H9 (cell line): ENCODE measurements at regions not wholly inside any gene's neighbourhood (a gene's known extent, or its start where the extent isn't known, plus 50 kb on each side); places are given as distances from the start of the nearest gene placed in this dataset.

Experiments used
- DNase-seq: peaks from one replicate; pipeline ENCODE4 v3.0.0-alpha.2; 2017
- H2AFZ ChIP-seq: one replicate; pipeline ENCODE4 v1.6.1; 2013; ENCODE audit warnings: mild to moderate bottlenecking, low read length, control low read depth, moderate library complexity
- H2AK5ac ChIP-seq: 2 replicates; pipeline ENCODE4 v1.6.1; 2013; ENCODE audit warnings: low read length, control low read depth, mixed read lengths; ENCODE audit not compliant: insufficient read length
- H2BK120ac ChIP-seq: one replicate; pipeline ENCODE4 v1.6.1; 2013; ENCODE audit warnings: low read depth, mild to moderate bottlenecking, low read length, control low read depth, inconsistent platforms; ENCODE audit not compliant: poor library complexity, severe bottlenecking
- H2BK12ac ChIP-seq: 2 replicates; pipeline ENCODE4 v1.6.1; 2013; ENCODE audit warnings: low read length, control low read depth, mixed read lengths, low read depth; ENCODE audit not compliant: insufficient read length
- H2BK15ac ChIP-seq: 2 replicates; pipeline ENCODE4 v1.6.1; 2013; ENCODE audit warnings: low read depth, low read length, control low read depth
- H2BK20ac ChIP-seq: one replicate; pipeline ENCODE4 v1.6.1; 2013; ENCODE audit warnings: low read depth, mild to moderate bottlenecking, low read length, control low read depth, inconsistent platforms; ENCODE audit not compliant: poor library complexity, severe bottlenecking
- H2BK5ac ChIP-seq: 2 replicates; pipeline ENCODE4 v1.6.1; 2013; ENCODE audit warnings: low read length, control low read depth, mixed read lengths; ENCODE audit not compliant: insufficient read length
- H3K14ac ChIP-seq: 2 replicates; pipeline ENCODE4 v1.6.1; 2013; ENCODE audit warnings: low read length, control low read depth; ENCODE audit not compliant: insufficient read depth
- H3K18ac ChIP-seq: 2 replicates; pipeline ENCODE4 v1.6.1; 2013; ENCODE audit warnings: low read depth, mild to moderate bottlenecking, mixed read lengths, low read length, control low read depth; ENCODE audit not compliant: insufficient read length
- H3K23ac ChIP-seq: 2 replicates; pipeline ENCODE4 v1.6.1; 2013; ENCODE audit warnings: low read length, control low read depth, mixed read lengths, low read depth; ENCODE audit not compliant: insufficient read length
- H3K23me2 ChIP-seq: 2 replicates; pipeline ENCODE4 v1.6.1; 2013; ENCODE audit warnings: low read depth, mild to moderate bottlenecking, mixed read lengths, low read length, control low read depth; ENCODE audit not compliant: insufficient read length, poor library complexity, severe bottlenecking
- H3K27ac ChIP-seq: 2 replicates; pipeline ENCODE4 v1.5.1; 2013; ENCODE audit warnings: low read length, control low read depth, mixed read lengths, low read depth; ENCODE audit not compliant: insufficient read length
- H3K27me3 ChIP-seq: 2 replicates; pipeline ENCODE4 v1.6.1; 2013; ENCODE audit warnings: low read length, control low read depth, inconsistent platforms; ENCODE audit not compliant: insufficient read depth
- H3K4ac ChIP-seq: 2 replicates; pipeline ENCODE4 v1.6.1; 2013; ENCODE audit warnings: low read depth, mild to moderate bottlenecking, control low read depth, inconsistent platforms, low read length, moderate library complexity
- H3K4me1 ChIP-seq: 2 replicates; pipeline ENCODE4 v1.6.1; 2013; ENCODE audit warnings: low read length, control low read depth, inconsistent platforms; ENCODE audit not compliant: insufficient read depth
- H3K4me2 ChIP-seq: 2 replicates; pipeline ENCODE4 v1.6.1; 2013; ENCODE audit warnings: low read length, control low read depth, mixed read lengths; ENCODE audit not compliant: insufficient read length, insufficient read depth
- H3K56ac ChIP-seq: 2 replicates; pipeline ENCODE4 v1.6.1; 2013; ENCODE audit warnings: low read depth, mild to moderate bottlenecking, mixed read lengths, low read length, control low read depth; ENCODE audit not compliant: insufficient read length
- H3K79me1 ChIP-seq: 2 replicates; pipeline ENCODE4 v1.6.1; 2013; ENCODE audit warnings: low read depth, mild to moderate bottlenecking, moderate library complexity, low read length, control low read depth, inconsistent platforms; ENCODE audit not compliant: insufficient read depth, poor library complexity, severe bottlenecking
- H3K79me2 ChIP-seq: 2 replicates; pipeline ENCODE4 v1.6.1; 2013; ENCODE audit warnings: low read length, control low read depth, inconsistent platforms; ENCODE audit not compliant: insufficient read depth
- H3K9ac ChIP-seq: 2 replicates; pipeline ENCODE4 v1.6.1; 2013; ENCODE audit warnings: low read length, control low read depth, mixed read lengths; ENCODE audit not compliant: insufficient read length; ENCODE audit errors: extremely low read depth
- H3K9me3 ChIP-seq: one replicate; pipeline ENCODE4 v1.6.1; 2013; ENCODE audit warnings: low read depth, low read length, inconsistent platforms; ENCODE audit not compliant: control insufficient read depth
- H3T11ph ChIP-seq: one replicate; pipeline ENCODE4 v1.6.1; 2013; ENCODE audit warnings: mild to moderate bottlenecking, low read length, control low read depth, inconsistent platforms
- H4K20me1 ChIP-seq: one replicate; pipeline ENCODE4 v1.6.1; 2013; ENCODE audit not compliant: control insufficient read depth, insufficient read length, insufficient read depth
- H4K5ac ChIP-seq: 2 replicates; pipeline ENCODE4 v1.6.1; 2013; ENCODE audit warnings: low read depth, mild to moderate bottlenecking, mixed read lengths, low read length, control low read depth; ENCODE audit not compliant: insufficient read length
- H4K8ac ChIP-seq: replicated peaks from 2 replicates; pipeline ENCODE4 v1.6.1; 2013; ENCODE audit warnings: low read length, control low read depth, mixed read lengths, low read depth; ENCODE audit not compliant: insufficient read length
- H4K91ac ChIP-seq: 2 replicates; pipeline ENCODE4 v1.6.1; 2013; ENCODE audit warnings: low read depth, mild to moderate bottlenecking, moderate library complexity, mixed read lengths, low read length, control low read depth; ENCODE audit not compliant: insufficient read length
- H3K27ac Mint-ChIP-seq, 3 experiments: 2 replicates in 2 of 3; 3 replicates in 1 of 3; pipeline ENCODE4 v1.8.0; 2020 to 2021; ENCODE audit warnings: mixed read lengths in 3 of 3, mild to moderate bottlenecking in 1 of 3, moderate library complexity in 1 of 3
- H3K27me3 Mint-ChIP-seq: 2 replicates; pipeline ENCODE4 v1.8.0; 2021; ENCODE audit warnings: low read depth, mild to moderate bottlenecking, moderate library complexity, mixed read lengths
- H3K36me3 Mint-ChIP-seq, 3 experiments: 2 replicates in 2 of 3; 3 replicates in 1 of 3; pipeline ENCODE4 v1.8.0; 2020 to 2021; ENCODE audit warnings: low read depth in 3 of 3, mixed read lengths in 3 of 3; ENCODE audit not compliant: insufficient read depth in 1 of 3
- H3K4me1 Mint-ChIP-seq, 2 experiments: 2 replicates each; pipeline ENCODE4 v1.8.0; 2020; ENCODE audit warnings: mixed read lengths in 2 of 2
- H3K4me3 Mint-ChIP-seq, 2 experiments: 2 replicates in 1 of 2; 3 replicates in 1 of 2; pipeline ENCODE4 v1.8.0; 2020 to 2021; ENCODE audit warnings: mild to moderate bottlenecking in 2 of 2, mixed read lengths in 2 of 2, moderate library complexity in 1 of 2
- H3K9me3 Mint-ChIP-seq, 2 experiments: 2 replicates in 1 of 2; 3 replicates in 1 of 2; pipeline ENCODE4 v1.8.0; 2020; ENCODE audit warnings: mild to moderate bottlenecking in 2 of 2, mixed read lengths in 2 of 2, moderate library complexity in 1 of 2
- CTCF ChIP-seq: fragments of 200-600 bp; sonication (generic); conservative IDR thresholded peaks from 3 replicates; pipeline ENCODE4 v1.8.0; 2021; ENCODE audit warnings: antibody characterized with exemption, mild to moderate bottlenecking
- WGBS: extraction: QIAGEN DNeasy Blood & Tissue Kit; methylation state at CpG from one replicate; pipeline ENCODE4 v1.1.7; 2013; ENCODE audit warnings: missing lambda C conversion rate, low lambda C conversion rate, mixed read lengths; ENCODE audit not compliant: insufficient read length; ENCODE audit errors: extremely low coverage; 5-methylcytosine and 5-hydroxymethylcytosine counted together

GRCh38 chr6:126091466-126091865, 105.1 kb downstream of the TRMT11 start:
- no peak overlapping the region for H4K91ac ChIP-seq
- no CpG with 5 or more reads among the region's 6 CpGs for WGBS
- H4K8ac ChIP-seq, result no peak overlapping the region
- no peak overlapping the region for H2BK120ac ChIP-seq
- H3K4me2 ChIP-seq, result no peak overlapping the region
- H2BK5ac ChIP-seq, result no peak overlapping the region
- no peaks in the 10 kb centered on the region for H3K23me2 ChIP-seq
- H3K9ac ChIP-seq, result no peak overlapping the region
- H3K27me3 Mint-ChIP-seq, result no peaks in the 10 kb centered on the region
- H3K4me1 Mint-ChIP-seq, result peaks cover 7 to 14% of the 10 kb centered on the region in 2 experiments
- no peak overlapping the region for H3K23ac ChIP-seq
- no peak for DNase-seq
- no peak for TF ChIP-seq CTCF
- no peak overlapping the region for H2BK20ac ChIP-seq
- no peak overlapping the region for H2AFZ ChIP-seq
- H3K9me3 Mint-ChIP-seq, result no peaks in the 10 kb centered on the region
- H3K56ac ChIP-seq, result no peak overlapping the region
- no peaks in the 10 kb centered on the region; the same call in 1 of the 2 replicates for H3K27me3 ChIP-seq
- H3K4me3 Mint-ChIP-seq, result no peak overlapping the region; a peak in 1 of 5 replicates
- H3T11ph ChIP-seq, result no peak overlapping the region
- H3K27ac Mint-ChIP-seq, result peak overlapping the region in 2 of 3 experiments; percentile 53 to 88; a peak in 5 of 7 replicates
- H2BK12ac ChIP-seq, result no peak overlapping the region
- H3K14ac ChIP-seq, result no peak overlapping the region
- no peaks in the 10 kb centered on the region for H3K79me1 ChIP-seq
- H4K5ac ChIP-seq, result no peak overlapping the region
- peaks cover 4% of the 10 kb centered on the region; the same call in 1 of the 2 replicates for H3K4me1 ChIP-seq
- no peaks in the 10 kb centered on the region for H3K79me2 ChIP-seq
- H2AK5ac ChIP-seq, result no peak overlapping the region
- no peak overlapping the region for H3K18ac ChIP-seq
- H2BK15ac ChIP-seq, result no peak overlapping the region
- no peak overlapping the region for H3K27ac ChIP-seq
- no peaks in the 10 kb centered on the region for H4K20me1 ChIP-seq
- H3K9me3 ChIP-seq, result no peaks in the 10 kb centered on the region
- H3K36me3 Mint-ChIP-seq, result no peaks in the 10 kb centered on the region; a peak in 1 of 7 replicates
- H3K4ac ChIP-seq, result no peak overlapping the region; the same call in 1 of the 2 replicates
